IPS DF 19.7 (cell line): ENCODE measurements at regions not wholly inside any gene's neighbourhood (a gene's known extent, or its start where the extent isn't known, plus 50 kb on each side); places are given as distances from the start of the nearest gene placed in this dataset.

ENCODE experiments used
- DNase-seq: peaks from one replicate; pipeline ENCODE4 v3.0.0-alpha.2; 2013; ENCODE audit warnings: low read depth, low spot score

- DNase-seq: no peak
Measured at GRCh38 chr4:17174751-17175150, 276.3 kb upstream of the LDB2 start.

- DNase-seq: no peak
Measured at GRCh38 chr4:17173300-17173699, 274.9 kb upstream of the LDB2 start.

GRCh38 chr4:17170131-17170530 is 271.7 kb upstream of the LDB2 start:
- no peak for DNase-seq

- no peak for DNase-seq
Measured at GRCh38 chr4:17169699-17170098, 271.3 kb upstream of the LDB2 start.

GRCh38 chr4:17168571-17168970 is 270.1 kb upstream of the LDB2 start:
- DNase-seq: no peak

GRCh38 chr4:17166954-17167353 is 268.5 kb upstream of the LDB2 start:
- DNase-seq: no peak

GRCh38 chr4:17165286-17165685 is 266.8 kb upstream of the LDB2 start:
- DNase-seq: no peak

GRCh38 chr4:17164666-17165065 is 266.2 kb upstream of the LDB2 start:
- DNase-seq: no peak

GRCh38 chr4:17163156-17163771 is 264.8 kb upstream of the LDB2 start:
- DNase-seq: no peak

- DNase-seq: no peak
Measured at GRCh38 chr4:17157304-17157703, 258.9 kb upstream of the LDB2 start.

- no peak for DNase-seq
Measured at GRCh38 chr4:17155486-17155885, 257.0 kb upstream of the LDB2 start.

- no peak for DNase-seq
Measured at GRCh38 chr4:17153572-17153971, 255.1 kb upstream of the LDB2 start.

GRCh38 chr4:17152941-17153540 is 254.6 kb upstream of the LDB2 start:
- DNase-seq: no peak

- DNase-seq: no peak
Measured at GRCh38 chr4:17142232-17142711, 243.8 kb upstream of the LDB2 start.

- DNase-seq: no peak
Measured at GRCh38 chr4:17138847-17139246, 240.4 kb upstream of the LDB2 start.

- no peak for DNase-seq
Measured at GRCh38 chr4:17134565-17134964, 236.1 kb upstream of the LDB2 start.

GRCh38 chr4:17134100-17134499 is 235.7 kb upstream of the LDB2 start:
- no peak for DNase-seq

GRCh38 chr4:17132226-17132625 is 233.8 kb upstream of the LDB2 start:
- DNase-seq: no peak

- no peak for DNase-seq
Measured at GRCh38 chr4:17128268-17128667, 229.8 kb upstream of the LDB2 start.

- DNase-seq: no peak
Measured at GRCh38 chr4:17126321-17126966, 228.0 kb upstream of the LDB2 start.

- no peak for DNase-seq
Measured at GRCh38 chr4:17124767-17125166, 226.3 kb upstream of the LDB2 start.

GRCh38 chr4:17120761-17121160 is 222.3 kb upstream of the LDB2 start:
- DNase-seq: no peak

- DNase-seq: no peak
Measured at GRCh38 chr4:17117746-17118145, 219.3 kb upstream of the LDB2 start.
